SK-N-DZ (cell line): ENCODE measurements at regions not wholly inside any gene's neighbourhood (a gene's known extent, or its start where the extent isn't known, plus 50 kb on each side); places are given as distances from the start of the nearest gene placed in this dataset.
"Not testable (repeated sequence)": the region's sequence is repeated elsewhere in the genome, so short reads cannot be mapped to it uniquely, and the experiment has no call there.

Source experiments
- DNase-seq: peaks from one replicate; pipeline ENCODE4 v3.0.0-alpha.2; 2015; ENCODE audit warnings: low spot score

- DNase-seq = no peak
These were observed 114.5 kb upstream of the SALL3 start for GRCh38 chr18:78865056-78865598.

GRCh38 chr18:78865771-78866310 is 113.8 kb upstream of the SALL3 start:
- DNase-seq = no peak

GRCh38 chr18:78867131-78867530 is 112.5 kb upstream of the SALL3 start:
- DNase-seq = no peak

GRCh38 chr18:78868330-78869316 is 111.0 kb upstream of the SALL3 start:
- no peak for DNase-seq

- DNase-seq = no peak
These were observed 108.0 kb upstream of the SALL3 start for GRCh38 chr18:78871618-78872017.

GRCh38 chr18:78873926-78874500 is 105.6 kb upstream of the SALL3 start:
- DNase-seq = no peak

- DNase-seq = no peak
These were observed 104.4 kb upstream of the SALL3 start for GRCh38 chr18:78875016-78875777.

GRCh38 chr18:78875778-78876650 is 103.6 kb upstream of the SALL3 start:
- DNase-seq = no peak

- no peak for DNase-seq
These were observed 102.8 kb upstream of the SALL3 start for GRCh38 chr18:78876868-78877267.

GRCh38 chr18:78878335-78878734 is 101.3 kb upstream of the SALL3 start:
- no peak for DNase-seq

- not testable (repeated sequence) for DNase-seq
These were observed 100.3 kb upstream of the SALL3 start for GRCh38 chr18:78879072-78879883.

- DNase-seq = no peak
These were observed 97.0 kb upstream of the SALL3 start for GRCh38 chr18:78882585-78882984.

GRCh38 chr18:78883501-78883900 is 96.1 kb upstream of the SALL3 start:
- DNase-seq = no peak

- no peak for DNase-seq
These were observed 95.1 kb upstream of the SALL3 start for GRCh38 chr18:78884502-78884901.

- no peak for DNase-seq
These were observed 90.4 kb upstream of the SALL3 start for GRCh38 chr18:78889250-78889649.

- no peak for DNase-seq
These were observed 89.2 kb upstream of the SALL3 start for GRCh38 chr18:78890388-78890787.

GRCh38 chr18:78891185-78891762 is 88.3 kb upstream of the SALL3 start:
- DNase-seq = no peak

GRCh38 chr18:78892177-78892576 is 87.4 kb upstream of the SALL3 start:
- DNase-seq = no peak

- DNase-seq = no peak
These were observed 86.9 kb upstream of the SALL3 start for GRCh38 chr18:78892721-78893120.
